HG03103 (cell line): ENCODE measurements at regions not wholly inside any gene's neighbourhood (a gene's known extent, or its start where the extent isn't known, plus 50 kb on each side); places are given as distances from the start of the nearest gene placed in this dataset.

Source experiments
- ATAC-seq: cut with Tn5 transposase; IDR thresholded peaks from one replicate; pipeline ENCODE4 v1.9.1; 2021; ENCODE audit warnings: low read depth; ENCODE audit not compliant: unreplicated experiment

DNA sequence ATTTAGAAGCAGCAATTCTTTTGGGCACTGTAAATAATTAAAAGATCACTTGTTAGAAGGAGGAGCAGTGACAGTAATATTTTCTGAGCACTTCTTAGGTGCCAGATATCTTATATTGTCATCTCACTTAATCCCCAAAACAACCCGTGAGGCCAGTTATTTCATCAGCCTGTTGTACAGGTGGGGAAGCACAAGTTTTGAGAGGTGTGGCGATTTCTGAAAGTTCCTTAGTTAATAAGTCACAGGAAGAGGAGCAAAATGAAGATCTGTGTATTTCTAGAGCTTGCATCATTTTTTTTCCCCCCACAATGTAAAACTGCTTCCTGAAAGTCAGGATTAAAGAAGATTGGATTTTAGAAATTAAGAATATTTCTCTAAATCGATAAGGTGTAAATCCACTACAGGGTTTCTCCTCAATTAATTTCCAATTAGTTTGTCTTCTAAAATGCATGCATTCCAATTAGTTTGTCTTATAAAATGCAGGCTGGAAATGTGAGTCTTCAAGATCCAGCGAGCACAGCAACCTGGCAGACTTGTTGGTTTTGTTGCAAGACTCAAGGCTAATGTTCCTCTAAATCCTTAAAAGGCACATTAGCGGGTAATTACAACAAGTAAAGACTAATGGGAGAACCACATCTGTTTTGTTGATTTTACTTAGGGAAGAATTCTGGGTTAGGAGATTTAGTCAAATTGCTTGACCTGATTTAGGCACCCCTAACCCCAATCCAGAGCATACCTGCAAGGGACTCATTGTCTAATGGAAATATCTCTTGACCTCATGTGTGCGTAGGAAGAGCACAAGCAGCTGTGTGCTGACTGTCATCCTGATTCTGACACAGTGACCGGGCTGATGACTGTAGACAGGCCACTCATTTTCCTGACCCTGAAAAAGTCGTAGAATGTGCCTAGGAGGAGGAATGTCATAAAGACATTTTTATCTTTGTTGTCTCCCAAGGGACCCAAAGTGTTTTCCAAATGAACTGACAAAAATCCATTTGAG is 272.0 kb downstream of the BAMBI start:
- ATAC-seq = no peak

GRCh38 chr10:28951484-28951883 is 274.2 kb downstream of the BAMBI start:
- ATAC-seq = no peak

DNA sequence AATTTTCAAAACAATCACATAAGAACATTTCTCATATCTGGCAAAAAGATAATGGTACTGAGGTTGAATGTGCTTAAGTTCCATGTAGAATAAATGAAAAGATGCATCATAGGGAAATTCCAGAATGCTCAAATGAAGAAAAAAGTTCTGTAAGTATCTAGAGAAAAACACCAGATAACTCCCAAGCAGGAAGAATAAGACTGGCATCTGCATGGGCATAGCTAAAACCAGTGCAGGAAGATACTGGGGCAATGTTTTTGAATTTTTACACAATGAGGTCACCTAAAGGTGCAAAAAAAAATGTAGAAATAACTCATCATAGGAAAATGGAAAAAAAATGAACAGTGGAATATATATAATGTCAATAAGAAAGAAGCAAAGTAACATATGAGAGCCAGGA is 275.2 kb downstream of the BAMBI start:
- no peak for ATAC-seq

GRCh38 chr10:28954211-28954610 is 276.9 kb downstream of the BAMBI start:
- ATAC-seq = no peak

- no peak for ATAC-seq
Measured at GRCh38 chr10:28958468-28958867, 281.1 kb downstream of the BAMBI start.

DNA sequence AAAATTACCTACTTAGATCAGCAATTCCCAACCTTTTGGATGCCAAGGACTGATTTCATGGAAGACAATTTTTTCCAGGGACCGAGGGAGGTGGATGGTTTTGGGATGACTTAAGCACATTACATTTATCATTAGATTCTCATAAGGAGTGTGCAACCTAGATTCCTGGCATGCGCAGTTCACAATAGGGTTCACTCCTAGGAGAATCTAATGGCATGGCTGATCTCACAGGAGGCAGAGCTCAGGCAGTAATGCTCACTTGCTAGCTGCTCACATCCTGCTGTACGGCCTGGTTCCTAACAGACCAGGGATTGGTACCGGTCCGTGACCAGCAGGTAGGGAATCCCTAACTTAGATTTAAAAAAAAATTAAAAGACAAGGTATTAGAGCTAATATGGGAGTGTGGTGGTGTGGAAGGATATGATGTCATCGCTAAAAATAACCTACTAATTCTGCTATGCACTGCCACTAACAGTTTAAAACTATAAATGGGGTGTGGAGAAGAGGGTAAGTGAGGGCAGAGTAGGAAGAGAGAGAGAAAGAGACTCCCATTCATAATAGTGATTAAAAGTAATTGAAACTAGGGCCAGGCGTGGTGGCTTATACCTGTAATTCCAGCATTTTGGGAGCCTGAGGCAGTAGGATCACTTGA is 282.7 kb downstream of the BAMBI start:
- no peak for ATAC-seq

- no peak for ATAC-seq
Measured at GRCh38 chr10:28962768-28963167, 285.4 kb downstream of the BAMBI start.

- ATAC-seq = no peak
Measured at GRCh38 chr10:28963539-28964221, 286.4 kb downstream of the BAMBI start.

DNA sequence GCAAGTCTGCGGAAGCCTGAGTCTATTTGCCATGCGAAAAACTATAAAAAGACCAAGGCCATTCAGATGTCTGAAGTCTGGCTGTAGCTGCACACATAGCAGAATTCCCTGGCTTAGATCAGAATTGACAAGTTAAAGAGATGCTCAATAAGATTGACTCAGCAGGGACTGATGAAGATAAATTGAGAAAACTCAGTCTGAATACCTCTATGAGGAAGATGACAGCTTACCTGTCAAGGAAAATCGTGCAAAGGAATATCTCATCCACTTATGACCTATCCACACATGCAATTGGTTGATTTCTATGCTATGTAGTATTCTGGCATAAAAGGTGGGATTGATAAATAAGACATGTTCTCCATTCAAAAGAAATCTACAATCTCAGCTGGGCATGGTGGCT is 288.6 kb downstream of the BAMBI start:
- no peak for ATAC-seq

DNA sequence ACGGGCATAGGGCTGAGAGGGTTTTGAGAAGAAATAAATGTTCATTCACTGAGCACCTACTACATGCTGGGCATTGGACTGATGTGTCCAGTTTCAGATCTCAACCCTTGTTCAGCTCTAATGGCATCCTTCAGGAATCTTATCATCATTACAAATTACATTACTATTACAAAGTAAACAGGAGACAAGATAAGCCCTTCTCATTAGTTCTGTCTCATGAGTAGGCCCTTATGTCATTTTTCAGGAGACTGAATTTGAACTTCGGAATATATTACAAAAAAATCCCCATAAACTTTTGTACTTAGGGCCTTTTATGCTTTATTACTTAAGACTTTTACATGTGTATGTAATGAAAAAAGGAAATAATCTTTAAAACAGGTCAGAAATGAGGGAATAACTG is 289.7 kb downstream of the BAMBI start:
- ATAC-seq = no peak

- ATAC-seq = no peak
Measured at GRCh38 chr10:28969413-28969812, 292.1 kb downstream of the BAMBI start.

- no peak for ATAC-seq
Measured at GRCh38 chr10:28970231-28970630, 292.9 kb downstream of the BAMBI start.

DNA sequence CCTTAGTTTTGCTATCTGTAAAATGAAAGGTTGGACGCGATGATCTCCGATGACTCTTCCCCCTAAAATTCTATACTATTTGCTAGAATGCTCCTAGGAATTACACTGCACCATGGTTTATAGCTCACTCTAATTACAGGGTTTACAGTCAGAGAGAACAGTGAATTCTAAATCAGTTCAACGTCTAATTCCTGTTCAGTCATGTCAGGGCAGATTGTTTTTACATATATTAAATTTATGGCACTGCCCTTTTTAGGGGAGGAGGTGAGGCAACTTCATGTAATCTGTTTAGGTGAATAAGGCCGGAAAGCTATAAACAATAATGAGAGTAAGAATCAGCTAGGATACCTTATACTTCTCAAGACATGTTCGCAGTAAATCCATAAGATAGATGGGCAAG is 293.9 kb downstream of the BAMBI start:
- ATAC-seq = no peak

- no peak for ATAC-seq
Measured at GRCh38 chr10:28971764-28972163, 294.4 kb downstream of the BAMBI start.

- ATAC-seq = no peak
Measured at GRCh38 chr10:28973309-28973972, 296.1 kb downstream of the BAMBI start.

DNA sequence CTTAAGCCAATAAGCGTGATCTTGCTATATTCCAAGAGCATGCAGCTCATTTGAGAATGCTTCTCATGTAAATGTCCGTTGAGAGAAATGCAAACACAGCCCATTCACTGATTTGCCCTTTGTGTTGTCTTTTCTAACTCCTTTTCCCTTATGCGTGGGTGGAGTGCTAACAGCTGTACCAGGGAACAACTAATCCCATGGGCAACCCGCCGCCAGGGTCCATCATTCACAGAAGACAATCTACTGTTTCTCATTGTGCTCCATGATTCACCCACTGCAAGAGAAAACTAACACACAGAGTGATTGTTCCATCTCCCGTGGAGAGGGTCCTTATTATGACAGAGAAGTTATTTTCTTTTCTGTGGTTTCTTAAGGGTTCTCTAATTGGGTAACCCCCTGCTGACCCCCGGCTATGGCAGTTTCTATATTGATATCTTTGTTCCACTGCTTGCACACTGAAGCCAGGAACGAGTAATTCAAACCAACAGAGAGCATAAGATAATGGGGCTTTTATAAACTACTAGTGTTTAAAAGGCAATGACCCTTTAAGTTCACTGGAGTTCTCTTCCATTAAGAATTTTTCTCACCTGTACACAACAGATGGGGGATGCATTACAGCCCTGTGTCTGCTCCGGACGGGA is 298.7 kb downstream of the BAMBI start:
- ATAC-seq = no peak

DNA sequence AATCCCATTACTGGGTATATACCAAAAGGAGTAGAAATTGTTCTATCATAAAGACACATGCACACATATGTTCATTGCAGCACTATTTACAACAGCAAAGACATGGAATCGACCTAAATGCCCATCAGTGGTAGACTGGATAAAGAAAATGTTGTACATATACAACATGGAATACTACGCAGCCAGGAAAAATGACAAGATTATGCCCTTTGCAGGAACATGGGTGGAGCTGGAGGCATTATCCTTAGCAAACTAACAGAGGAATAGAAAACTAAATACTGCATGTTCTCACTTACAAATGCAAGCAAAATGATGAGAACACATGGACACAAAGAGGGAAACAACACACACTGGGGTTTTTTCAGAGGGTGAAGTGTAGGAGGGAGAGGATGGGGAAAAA is 300.2 kb downstream of the BAMBI start:
- ATAC-seq = no peak

DNA sequence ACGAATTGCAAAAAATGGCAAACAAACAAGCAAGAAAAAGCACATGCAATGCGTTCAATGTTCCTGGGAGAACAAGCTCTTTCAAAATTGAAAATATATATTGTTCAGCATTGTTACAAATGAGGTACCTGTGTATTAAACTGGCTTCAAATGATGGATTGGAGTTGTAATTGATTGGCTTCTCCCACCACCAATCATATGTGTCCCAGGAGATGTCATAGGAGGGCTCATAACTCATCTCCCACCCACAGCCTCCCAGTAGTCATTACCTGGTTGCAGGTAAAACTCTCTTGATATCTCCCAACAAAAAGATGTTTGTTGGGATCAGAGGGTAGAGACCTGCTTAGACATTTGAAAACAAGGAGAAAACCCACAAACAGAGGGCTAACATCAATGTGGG is 302.9 kb downstream of the BAMBI start:
- no peak for ATAC-seq

DNA sequence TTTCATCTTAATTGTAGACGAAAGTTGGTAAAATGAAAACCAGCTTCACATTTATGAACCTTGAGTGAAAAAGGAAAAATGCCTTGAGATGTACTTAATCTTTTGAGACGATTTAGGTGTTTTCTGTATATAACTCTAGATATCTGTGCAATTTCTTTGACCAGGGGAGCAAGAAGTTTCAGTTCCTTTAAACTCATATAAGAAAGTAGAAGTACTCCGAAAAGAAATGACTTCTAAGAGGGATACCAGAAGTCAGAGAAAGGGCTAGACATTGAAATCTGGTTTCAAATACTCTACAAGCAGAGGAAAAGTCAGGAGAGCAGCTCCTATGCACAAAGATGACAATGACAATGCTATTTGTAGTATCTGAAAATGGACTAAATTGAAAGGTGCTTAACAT is 303.7 kb downstream of the BAMBI start:
- ATAC-seq = no peak

DNA sequence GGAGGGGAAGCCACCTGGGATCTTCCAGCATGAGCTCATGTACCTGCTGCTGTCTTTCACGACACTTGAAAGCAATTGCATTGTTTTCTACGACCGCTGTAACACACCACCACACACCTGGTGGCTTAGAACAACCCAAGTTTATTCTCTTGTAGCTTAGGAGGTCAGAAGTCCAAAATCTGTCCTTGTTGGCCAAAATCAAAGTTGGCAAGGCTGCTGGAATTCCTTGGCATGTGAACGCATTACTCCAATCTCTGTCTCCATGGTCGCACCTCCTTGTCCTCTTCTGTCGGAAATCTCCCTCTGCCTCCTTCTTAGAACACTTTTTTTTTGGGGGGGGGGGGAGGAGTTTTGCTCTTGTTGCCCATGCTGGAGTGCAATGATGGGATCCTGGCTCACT is 305.7 kb downstream of the BAMBI start:
- ATAC-seq = no peak
